HEK293T (cell line): ENCODE measurements at regions not wholly inside any gene's neighbourhood (a gene's known extent, or its start where the extent isn't known, plus 50 kb on each side); places are given as distances from the start of the nearest gene placed in this dataset.

ENCODE experiments used
- CTCF ChIA-PET: fragments of 350-600 bp; formaldehyde crosslinking; extraction: SDS; loops from one replicate; lab custom pipeline; 2021; ENCODE audit warnings: antibody characterized with exemption, inconsistent platforms; lab: Yijun Ruan, JAX
- POLR2A ChIA-PET: fragments of 350-600 bp; formaldehyde crosslinking; extraction: SDS; loops from one replicate; lab custom pipeline; 2020; ENCODE audit warnings: antibody characterized with exemption, inconsistent platforms; lab: Yijun Ruan, JAX
- DNase-seq: peaks from one replicate; pipeline ENCODE4 v3.0.0; 2012; ENCODE audit warnings: mixed read lengths; ENCODE audit errors: extremely low spot score
- ARNT ChIP-seq: fragments of 450-650 bp; IDR thresholded peaks from 2 replicates; pipeline ENCODE4 v1.6.1; 2017; ENCODE audit warnings: mild to moderate bottlenecking
- BHLHE40 ChIP-seq: fragments of 450-650 bp; IDR thresholded peaks from 2 replicates; pipeline ENCODE4 v1.6.1; 2016; ENCODE audit warnings: mild to moderate bottlenecking, moderate library complexity, borderline replicate concordance
- CTBP1 ChIP-seq: fragments of 450-650 bp; IDR thresholded peaks from 2 replicates; pipeline ENCODE4 v1.6.1; 2016; ENCODE audit warnings: borderline replicate concordance
- ELF4 ChIP-seq: fragments of 450-650 bp; IDR thresholded peaks from 2 replicates; pipeline ENCODE4 v1.6.1; 2017; ENCODE audit warnings: antibody characterized with exemption
- FOXA1 ChIP-seq: fragments of 450-650 bp; IDR thresholded peaks from 2 replicates; pipeline ENCODE4 v1.6.1; 2016; ENCODE audit warnings: mild to moderate bottlenecking
- FOXK2 ChIP-seq: fragments of 450-650 bp; IDR thresholded peaks from 2 replicates; pipeline ENCODE4 v1.6.1; 2016; ENCODE audit warnings: mild to moderate bottlenecking
- FOXM1 ChIP-seq: fragments of 450-650 bp; IDR thresholded peaks from 2 replicates; pipeline ENCODE4 v1.6.1; 2017; ENCODE audit warnings: mild to moderate bottlenecking, borderline replicate concordance
- HDGF ChIP-seq: fragments of 450-650 bp; IDR thresholded peaks from 2 replicates; pipeline ENCODE4 v1.6.1; 2017; ENCODE audit warnings: antibody characterized with exemption, borderline replicate concordance
- L3MBTL2 ChIP-seq: fragments of 450-650 bp; conservative IDR thresholded peaks from 2 replicates; pipeline ENCODE4 v1.6.1; 2016; ENCODE audit warnings: mild to moderate bottlenecking
- LEF1 ChIP-seq: fragments of 450-650 bp; IDR thresholded peaks from 2 replicates; pipeline ENCODE4 v1.6.1; 2017; ENCODE audit warnings: mild to moderate bottlenecking, borderline replicate concordance
- NFRKB ChIP-seq: fragments of 450-650 bp; IDR thresholded peaks from 2 replicates; pipeline ENCODE4 v1.6.1; 2016; ENCODE audit warnings: mild to moderate bottlenecking, moderate library complexity
- PKNOX1 ChIP-seq: fragments of 450-650 bp; IDR thresholded peaks from 2 replicates; pipeline ENCODE4 v1.6.1; 2016
- SP1 ChIP-seq: fragments of 450-650 bp; IDR thresholded peaks from 2 replicates; pipeline ENCODE4 v1.6.1; 2017
- SUZ12 ChIP-seq: fragments of 450-650 bp; IDR thresholded peaks from 2 replicates; pipeline ENCODE4 v1.6.1; 2016; ENCODE audit warnings: mild to moderate bottlenecking
- TARDBP ChIP-seq: fragments of 450-650 bp; IDR thresholded peaks from 2 replicates; pipeline ENCODE4 v1.6.1; 2016
- ZNF384 ChIP-seq: fragments of 450-650 bp; IDR thresholded peaks from 2 replicates; pipeline ENCODE4 v1.6.1; 2016

- ChIA-PET CTCF (interaction anchor here (0.7 to 1.7 kb wide), 6 partner anchors 9 to 150 kb away, joined by 3 to 4 read pairs (median 3); no protein-coding TSS in a partner anchor), POLR2A (interaction anchor here (1.0 kb wide), 1 partner anchor 154 kb away, joined by 3 read pairs; no protein-coding TSS in a partner anchor)
- DNase-seq, result peak; percentile 61
- TF ChIP-seq L3MBTL2 (peak; percentile 86), CTBP1 (0 out of 2 replicates have a peak, but pooled peaks have one; percentile 10), PKNOX1 (peak; percentile 19; the same call in 1 of the 2 replicates), LEF1 (0 out of 2 replicates have a peak, but pooled peaks have one; percentile 25), TARDBP (no peak)
These were observed 93.3 kb downstream of the CTAGE1 start for GRCh38 chr18:22324191-22325131.

- no peak for DNase-seq
- TF ChIP-seq LEF1 (no peak), BHLHE40 (no peak), PKNOX1 (no peak), TARDBP (no peak), ZNF384 (no peak), FOXK2 (no peak), FOXM1 (no peak), SP1 (no peak), NFRKB (no peak), HDGF (no peak)
- ChIA-PET CTCF (no interaction called here), POLR2A (no interaction called here)
These were observed 95.4 kb downstream of the CTAGE1 start for GRCh38 chr18:22322243-22322691.

GRCh38 chr18:22320771-22321170, 96.9 kb downstream of the CTAGE1 start:
- DNase-seq, result no peak
- TF ChIP-seq SP1 (no peak), HDGF (no peak), TARDBP (no peak), FOXA1 (no peak), SUZ12 (no peak), L3MBTL2 (no peak), BHLHE40 (no peak), FOXK2 (no peak), CTBP1 (no peak), ARNT (no peak), ZNF384 (no peak), PKNOX1 (no peak), FOXM1 (no peak), LEF1 (no peak), ELF4 (no peak), NFRKB (no peak)
- POLR2A ChIA-PET, result no interaction called here
- CTCF ChIA-PET, result interaction anchor here (0.8 kb wide), 2 partner anchors 16 to 242 kb away, joined by 3 to 5 read pairs; no protein-coding TSS in a partner anchor

- CTCF ChIA-PET, result no interaction called here
- TF ChIP-seq HDGF (no peak), ARNT (no peak), LEF1 (no peak), FOXM1 (no peak), ZNF384 (no peak), ELF4 (no peak), TARDBP (no peak), BHLHE40 (no peak), L3MBTL2 (no peak), PKNOX1 (no peak), FOXK2 (no peak), FOXA1 (no peak), SUZ12 (no peak), CTBP1 (no peak), SP1 (no peak), NFRKB (no peak)
- POLR2A ChIA-PET, result no interaction called here
- no peak for DNase-seq
These were observed 97.6 kb downstream of the CTAGE1 start for GRCh38 chr18:22320155-22320554.

GRCh38 chr18:22318745-22319407, 98.8 kb downstream of the CTAGE1 start:
- TF ChIP-seq ARNT (no peak), NFRKB (no peak), ELF4 (no peak), FOXK2 (no peak), FOXA1 (no peak), SP1 (no peak), ZNF384 (no peak), PKNOX1 (no peak), TARDBP (no peak), CTBP1 (no peak), HDGF (no peak), SUZ12 (no peak), L3MBTL2 (no peak)
- ChIA-PET CTCF (interaction anchor here (1.2 kb wide), 1 partner anchor 145 kb away, joined by 6 read pairs; no protein-coding TSS in a partner anchor), POLR2A (interaction anchor here (1.1 kb wide), 1 partner anchor 150 kb away, joined by 3 read pairs; no protein-coding TSS in a partner anchor)
- no peak for DNase-seq
